ENCODE measurements at regions not wholly inside any gene's neighbourhood (a gene's known extent, or its start where the extent isn't known, plus 50 kb on each side); places are given as distances from the start of the nearest gene placed in this dataset.

GRCh38 chr18:44514766-44515165 lies 165.9 kb upstream of the SETBP1 start:
- TF ChIP-seq, protein P1, sequence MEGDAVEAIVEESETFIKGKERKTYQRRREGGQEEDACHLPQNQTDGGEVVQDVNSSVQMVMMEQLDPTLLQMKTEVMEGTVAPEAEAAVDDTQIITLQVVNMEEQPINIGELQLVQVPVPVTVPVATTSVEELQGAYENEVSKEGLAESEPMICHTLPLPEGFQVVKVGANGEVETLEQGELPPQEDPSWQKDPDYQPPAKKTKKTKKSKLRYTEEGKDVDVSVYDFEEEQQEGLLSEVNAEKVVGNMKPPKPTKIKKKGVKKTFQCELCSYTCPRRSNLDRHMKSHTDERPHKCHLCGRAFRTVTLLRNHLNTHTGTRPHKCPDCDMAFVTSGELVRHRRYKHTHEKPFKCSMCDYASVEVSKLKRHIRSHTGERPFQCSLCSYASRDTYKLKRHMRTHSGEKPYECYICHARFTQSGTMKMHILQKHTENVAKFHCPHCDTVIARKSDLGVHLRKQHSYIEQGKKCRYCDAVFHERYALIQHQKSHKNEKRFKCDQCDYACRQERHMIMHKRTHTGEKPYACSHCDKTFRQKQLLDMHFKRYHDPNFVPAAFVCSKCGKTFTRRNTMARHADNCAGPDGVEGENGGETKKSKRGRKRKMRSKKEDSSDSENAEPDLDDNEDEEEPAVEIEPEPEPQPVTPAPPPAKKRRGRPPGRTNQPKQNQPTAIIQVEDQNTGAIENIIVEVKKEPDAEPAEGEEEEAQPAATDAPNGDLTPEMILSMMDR (IDR thresholded peaks at IDR 0.05) = no peak
- no peak for TF ChIP-seq POLR2A (IDR thresholded peaks at IDR 0.05)
- TF ChIP-seq POLR2AphosphoS5 (IDR thresholded peaks at IDR 0.05) = no peak

Measured in suprapubic skin (tissue), 4 donors.